ENCODE measurements at regions not wholly inside any gene's neighbourhood (a gene's known extent, or its start where the extent isn't known, plus 50 kb on each side); places are given as distances from the start of the nearest gene placed in this dataset.

- WGBS, 2 donors = 75 to 76% methylated on average over 1 of the region's 1 CpG
- H3K27me3 ChIP-seq = no peaks in the 10 kb centered on the region
- H3K27ac ChIP-seq = no peak overlapping the region
- no peak for DNase-seq (ENCODE audit: low spot score in 2 of 2)
- H3K9me3 ChIP-seq = no peaks in the 10 kb centered on the region
- no peaks in the 10 kb centered on the region for H3K4me1 ChIP-seq
- TF ChIP-seq EP300 (IDR thresholded peaks at IDR 0.05) = no peak
- no peak for TF ChIP-seq CTCF (IDR thresholded peaks at IDR 0.05)
- TF ChIP-seq POLR2A (IDR thresholded peaks at IDR 0.05) = no peak
- H3K4me3 ChIP-seq = no peak overlapping the region
- H3K36me3 ChIP-seq = no peaks in the 10 kb centered on the region
These were observed 1216.0 kb upstream of the PIK3C3 start for GRCh38 chr18:40739029-40739428.

- H3K9me3 ChIP-seq = no peaks in the 10 kb centered on the region
- H3K27me3 ChIP-seq = no peaks in the 10 kb centered on the region
- no peaks in the 10 kb centered on the region for H3K4me1 ChIP-seq
- no peak overlapping the region for H3K4me3 ChIP-seq
- WGBS, 2 donors = 84 to 88% methylated on average over 4 of the region's 4 CpGs
- DNase-seq (ENCODE audit: low spot score in 2 of 2) = no peak
- H3K36me3 ChIP-seq = no peaks in the 10 kb centered on the region
- no peak for TF ChIP-seq POLR2A (IDR thresholded peaks at IDR 0.05)
- TF ChIP-seq CTCF (IDR thresholded peaks at IDR 0.05) = no peak
- no peak for TF ChIP-seq EP300 (IDR thresholded peaks at IDR 0.05)
- H3K27ac ChIP-seq = no peak overlapping the region
These were observed 1216.6 kb upstream of the PIK3C3 start for GRCh38 chr18:40738321-40738880.

- Histone ChIP-seq H3K4me1 (no peaks in the 10 kb centered on the region), H3K9me3 (no peaks in the 10 kb centered on the region), H3K27me3 (no peaks in the 10 kb centered on the region), H3K4me3 (no peak overlapping the region), H3K36me3 (no peaks in the 10 kb centered on the region), H3K27ac (no peak overlapping the region)
- DNase-seq (ENCODE audit: low spot score in 2 of 2) = no peak
- TF ChIP-seq EP300 (IDR thresholded peaks at IDR 0.05) = no peak
- no peak for TF ChIP-seq POLR2A (IDR thresholded peaks at IDR 0.05)
- no peak for TF ChIP-seq CTCF (IDR thresholded peaks at IDR 0.05)
These were observed 1246.3 kb upstream of the PIK3C3 start for GRCh38 chr18:40708726-40709125.

- Histone ChIP-seq H3K9me3 (no peaks in the 10 kb centered on the region), H3K4me1 (no peaks in the 10 kb centered on the region), H3K27ac (no peak overlapping the region), H3K27me3 (no peaks in the 10 kb centered on the region), H3K4me3 (no peak overlapping the region), H3K36me3 (no peaks in the 10 kb centered on the region)
- DNase-seq (ENCODE audit: low spot score in 2 of 2) = no peak
- 72 to 83% methylated on average over 1 of the region's 1 CpG for WGBS, 2 donors
- TF ChIP-seq POLR2A (IDR thresholded peaks at IDR 0.05) (no peak), EP300 (IDR thresholded peaks at IDR 0.05) (no peak), CTCF (IDR thresholded peaks at IDR 0.05) (no peak)
These were observed 1247.2 kb upstream of the PIK3C3 start for GRCh38 chr18:40707797-40708196.

GRCh38 chr18:40698129-40698528, 1256.9 kb upstream of the PIK3C3 start:
- Histone ChIP-seq H3K4me3 (no peak overlapping the region), H3K27ac (no peak overlapping the region), H3K4me1 (no peaks in the 10 kb centered on the region), H3K36me3 (no peaks in the 10 kb centered on the region), H3K27me3 (no peaks in the 10 kb centered on the region), H3K9me3 (peaks cover 0 to 3% (median 0%) of the 10 kb centered on the region in 4 donors)
- no peak for DNase-seq (ENCODE audit: low spot score in 2 of 2)
- no peak for TF ChIP-seq EP300 (IDR thresholded peaks at IDR 0.05)
- no peak for TF ChIP-seq CTCF (IDR thresholded peaks at IDR 0.05)
- TF ChIP-seq POLR2A (IDR thresholded peaks at IDR 0.05) = no peak
